Hepatocyte (in vitro differentiated cells): ENCODE measurements at regions not wholly inside any gene's neighbourhood (a gene's known extent, or its start where the extent isn't known, plus 50 kb on each side); places are given as distances from the start of the nearest gene placed in this dataset.

Experiments
- DNase-seq: peaks from one replicate; pipeline ENCODE4 v3.0.0-alpha.2; 2016; ENCODE audit warnings: low spot score
- H2AFZ ChIP-seq: fragments of 200-600 bp; sonication (generic); 2 replicates; pipeline ENCODE4 v1.6.0; 2016; ENCODE audit warnings: antibody characterized with exemption, mild to moderate bottlenecking
- H3K27ac ChIP-seq: fragments of 200-600 bp; sonication (generic); 2 replicates; pipeline ENCODE4 v1.5.1; 2016; ENCODE audit warnings: mild to moderate bottlenecking
- H3K27me3 ChIP-seq: fragments of 200-600 bp; sonication (generic); 2 replicates; pipeline ENCODE4 v1.6.1; 2016
- H3K36me3 ChIP-seq: fragments of 200-600 bp; sonication (generic); replicated peaks from 2 replicates; pipeline ENCODE4 v1.5.1; 2016; ENCODE audit warnings: low read depth; ENCODE audit not compliant: insufficient read depth
- H3K4me1 ChIP-seq: fragments of 200-600 bp; sonication (generic); 2 replicates; pipeline ENCODE4 v1.5.1; 2016; ENCODE audit warnings: mild to moderate bottlenecking, moderate library complexity; ENCODE audit not compliant: insufficient read depth
- H3K4me2 ChIP-seq: fragments of 200-600 bp; sonication (generic); 2 replicates; pipeline ENCODE4 v1.6.0; 2016
- H3K4me3 ChIP-seq: fragments of 200-600 bp; sonication (generic); 2 replicates; pipeline ENCODE4 v1.5.1; 2016; ENCODE audit warnings: mild to moderate bottlenecking
- H3K79me2 ChIP-seq: fragments of 200-600 bp; sonication (generic); 2 replicates; pipeline ENCODE4 v1.6.0; 2017; ENCODE audit warnings: mild to moderate bottlenecking
- H3K9me2 ChIP-seq: fragments of 200-600 bp; sonication (generic); replicated peaks from 2 replicates; pipeline ENCODE4 v1.6.0; 2017; ENCODE audit warnings: mild to moderate bottlenecking; ENCODE audit not compliant: insufficient read depth
- H3K9me3 ChIP-seq: fragments of 200-600 bp; sonication (generic); 2 replicates; pipeline ENCODE4 v1.5.1; 2016; ENCODE audit warnings: low read depth, mild to moderate bottlenecking
- H4K20me1 ChIP-seq: fragments of 200-600 bp; sonication (generic); 2 replicates; pipeline ENCODE4 v1.6.0; 2016; ENCODE audit warnings: mild to moderate bottlenecking; ENCODE audit not compliant: insufficient read depth, poor library complexity, severe bottlenecking
- EZH2 ChIP-seq: fragments of 200-600 bp; sonication (generic); IDR thresholded peaks from 2 replicates; pipeline ENCODE4 v1.6.1; 2016; ENCODE audit warnings: antibody characterized with exemption, mild to moderate bottlenecking, borderline replicate concordance
- EZH2phosphoT487 ChIP-seq: fragments of 200-600 bp; sonication (generic); IDR thresholded peaks from one replicate; pipeline ENCODE4 v1.6.1; 2018; ENCODE audit warnings: antibody characterized with exemption, mild to moderate bottlenecking, low read depth, moderate library complexity; ENCODE audit not compliant: unreplicated experiment, severe bottlenecking
- WGBS: methylation state at CpG from one replicate; pipeline ENCODE4 v1.1.6; 2016; ENCODE audit warnings: low lambda C conversion rate; ENCODE audit errors: missing lambda C conversion rate; 5-methylcytosine and 5-hydroxymethylcytosine counted together
- TF ChIP-seq, protein P1 (sequence below): fragments of 200-600 bp; sonication (generic); IDR thresholded peaks from 2 replicates; pipeline ENCODE4 v1.5.1; 2016; ENCODE audit warnings: antibody characterized with exemption, mild to moderate bottlenecking; ENCODE audit not compliant: poor library complexity

DNA sequence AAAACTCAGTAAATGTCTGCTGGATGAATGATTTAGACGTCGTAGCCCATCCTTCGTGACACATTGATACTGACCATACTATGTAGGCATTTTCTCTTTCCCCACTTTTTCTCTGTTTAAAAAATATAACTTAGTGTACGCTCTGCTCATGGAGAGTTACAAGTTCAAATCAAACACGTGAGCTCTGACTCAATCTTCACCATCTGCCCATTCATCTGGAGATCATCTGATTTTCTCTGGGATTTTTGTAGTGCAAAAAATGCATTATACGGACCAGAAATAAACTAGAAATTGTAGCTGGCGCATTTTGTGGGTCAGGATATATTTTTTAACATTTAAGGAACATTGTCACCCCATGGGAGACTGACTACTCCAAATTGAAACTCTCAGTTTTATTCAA lies 124.7 kb upstream of the FAM9B start:
- WGBS = 74% methylated on average over 7 of the region's 7 CpGs
- H3K4me1 ChIP-seq = no peaks in the 10 kb centered on the region
- H3K9me3 ChIP-seq = no peaks in the 10 kb centered on the region
- H3K4me2 ChIP-seq = no peak overlapping the region
- no peak for DNase-seq
- no peak overlapping the region for H3K27ac ChIP-seq
- TF ChIP-seq EZH2phosphoT487 (no peak), EZH2 (no peak)
- TF ChIP-seq, protein P1, sequence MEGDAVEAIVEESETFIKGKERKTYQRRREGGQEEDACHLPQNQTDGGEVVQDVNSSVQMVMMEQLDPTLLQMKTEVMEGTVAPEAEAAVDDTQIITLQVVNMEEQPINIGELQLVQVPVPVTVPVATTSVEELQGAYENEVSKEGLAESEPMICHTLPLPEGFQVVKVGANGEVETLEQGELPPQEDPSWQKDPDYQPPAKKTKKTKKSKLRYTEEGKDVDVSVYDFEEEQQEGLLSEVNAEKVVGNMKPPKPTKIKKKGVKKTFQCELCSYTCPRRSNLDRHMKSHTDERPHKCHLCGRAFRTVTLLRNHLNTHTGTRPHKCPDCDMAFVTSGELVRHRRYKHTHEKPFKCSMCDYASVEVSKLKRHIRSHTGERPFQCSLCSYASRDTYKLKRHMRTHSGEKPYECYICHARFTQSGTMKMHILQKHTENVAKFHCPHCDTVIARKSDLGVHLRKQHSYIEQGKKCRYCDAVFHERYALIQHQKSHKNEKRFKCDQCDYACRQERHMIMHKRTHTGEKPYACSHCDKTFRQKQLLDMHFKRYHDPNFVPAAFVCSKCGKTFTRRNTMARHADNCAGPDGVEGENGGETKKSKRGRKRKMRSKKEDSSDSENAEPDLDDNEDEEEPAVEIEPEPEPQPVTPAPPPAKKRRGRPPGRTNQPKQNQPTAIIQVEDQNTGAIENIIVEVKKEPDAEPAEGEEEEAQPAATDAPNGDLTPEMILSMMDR = no peak
- no peaks in the 10 kb centered on the region for H3K27me3 ChIP-seq
- H4K20me1 ChIP-seq = no peaks in the 10 kb centered on the region
- no peak overlapping the region for H2AFZ ChIP-seq
- no peak overlapping the region for H3K4me3 ChIP-seq
- no peaks in the 10 kb centered on the region for H3K79me2 ChIP-seq
- H3K9me2 ChIP-seq = no peaks in the 10 kb centered on the region
- H3K36me3 ChIP-seq = no peaks in the 10 kb centered on the region

DNA sequence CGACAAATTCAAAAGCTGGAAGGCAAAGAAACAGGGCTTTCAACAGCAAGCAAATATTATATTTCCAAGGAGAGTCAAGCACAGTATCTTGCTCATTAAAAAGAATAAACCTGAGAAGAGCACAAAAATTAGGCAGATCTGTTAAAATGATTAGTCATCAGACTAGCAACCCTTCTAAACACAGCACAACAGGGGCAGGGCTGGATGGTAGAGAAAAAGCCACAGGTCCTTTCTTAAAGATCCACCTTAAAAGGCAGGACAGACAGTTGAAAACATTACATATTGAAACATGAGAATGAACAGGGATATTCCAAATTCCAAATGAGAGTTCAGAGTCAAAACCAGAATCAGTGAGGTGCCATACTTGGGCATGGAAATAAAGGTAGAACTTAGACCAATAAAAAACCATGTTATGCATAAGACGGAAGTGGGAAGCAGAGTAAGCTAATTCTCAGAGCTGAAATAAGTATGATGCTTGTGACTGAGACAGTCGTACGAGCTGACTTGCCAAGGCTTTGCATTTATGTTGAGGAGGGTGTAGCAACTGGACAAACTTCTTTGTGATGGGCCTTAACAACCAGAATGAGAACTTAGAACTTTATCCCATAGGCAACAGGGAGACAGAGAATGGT lies 126.9 kb upstream of the FAM9B start:
- Histone ChIP-seq H3K27me3 (no peaks in the 10 kb centered on the region), H3K9me2 (no peaks in the 10 kb centered on the region), H3K27ac (no peak overlapping the region), H3K4me1 (no peaks in the 10 kb centered on the region), H2AFZ (no peak overlapping the region), H3K9me3 (no peaks in the 10 kb centered on the region), H3K79me2 (no peaks in the 10 kb centered on the region), H3K4me2 (no peak overlapping the region), H4K20me1 (no peaks in the 10 kb centered on the region), H3K4me3 (no peak overlapping the region), H3K36me3 (no peaks in the 10 kb centered on the region)
- TF ChIP-seq EZH2phosphoT487 (no peak), EZH2 (no peak)
- TF ChIP-seq, protein P1 = no peak
- 78% methylated on average over 4 of the region's 4 CpGs for WGBS
- DNase-seq = no peak

DNA sequence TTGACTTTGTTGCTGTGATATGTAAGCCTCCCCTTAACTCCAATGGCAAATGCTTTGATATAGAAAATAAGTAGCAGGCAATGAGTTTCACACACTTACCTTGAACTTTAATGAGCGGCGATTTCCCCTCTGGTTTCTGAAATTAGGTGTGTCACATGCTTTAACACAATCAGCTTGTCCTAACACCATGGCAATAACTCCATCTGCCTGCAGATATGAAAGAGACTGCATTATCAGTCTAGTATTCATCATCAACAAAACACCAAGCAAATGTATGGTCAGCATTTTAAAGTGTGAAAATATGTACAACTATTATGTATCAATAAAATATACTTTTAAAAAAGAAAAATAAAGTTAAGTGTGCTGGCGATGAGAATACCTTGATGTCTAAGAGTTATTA lies 128.8 kb upstream of the FAM9B start:
- no peak overlapping the region for H3K4me3 ChIP-seq
- WGBS = 90% methylated on average over 3 of the region's 3 CpGs
- no peak overlapping the region for H3K4me2 ChIP-seq
- H2AFZ ChIP-seq = no peak overlapping the region
- H3K4me1 ChIP-seq = no peaks in the 10 kb centered on the region
- H3K27me3 ChIP-seq = no peaks in the 10 kb centered on the region
- H3K9me3 ChIP-seq = no peaks in the 10 kb centered on the region
- DNase-seq = no peak
- no peaks in the 10 kb centered on the region for H3K79me2 ChIP-seq
- no peak overlapping the region for H3K27ac ChIP-seq
- TF ChIP-seq, protein P1 = no peak
- TF ChIP-seq EZH2phosphoT487 = no peak
- no peaks in the 10 kb centered on the region for H4K20me1 ChIP-seq
- no peaks in the 10 kb centered on the region for H3K36me3 ChIP-seq
- no peaks in the 10 kb centered on the region for H3K9me2 ChIP-seq
